Activated CD4-positive, alpha-beta T cell treated with anti-CD3 and anti-CD28 coated beads, Interleukin-2, amount 10 ng/mL, durations not matched to agents 7 days and 5 days (primary cell): ENCODE measurements at regions not wholly inside any gene's neighbourhood (a gene's known extent, or its start where the extent isn't known, plus 50 kb on each side); places are given as distances from the start of the nearest gene placed in this dataset.
"Not testable (repeated sequence)": the region's sequence is repeated elsewhere in the genome, so short reads cannot be mapped to it uniquely, and the experiment has no call there.

Experiments used
- CTCF ChIA-PET: fragments of 350-600 bp; sonication (Branson Sonifier 250); formaldehyde crosslinking; loops from one replicate; lab custom pipeline; 2021; ENCODE audit warnings: antibody characterized with exemption; lab: Charles Lee
- POLR2A ChIA-PET: fragments of 350-600 bp; sonication (Branson Sonifier 250); formaldehyde crosslinking; loops from one replicate; lab custom pipeline; 2021; ENCODE audit warnings: antibody characterized with exemption; lab: Charles Lee
- DNase-seq: peaks from one replicate; pipeline ENCODE4 v3.0.0-alpha.2; 2020
- H3K27ac Mint-ChIP-seq: one replicate; pipeline ENCODE4 v1.8.0; 2021; ENCODE audit warnings: mild to moderate bottlenecking, moderate library complexity, mixed read lengths
- H3K27me3 Mint-ChIP-seq: one replicate; pipeline ENCODE4 v1.8.0; 2021; ENCODE audit warnings: mixed read lengths
- H3K36me3 Mint-ChIP-seq: one replicate; pipeline ENCODE4 v1.8.0; 2021; ENCODE audit warnings: low read depth, mixed read lengths
- H3K4me1 Mint-ChIP-seq: one replicate; pipeline ENCODE4 v1.8.0; 2021; ENCODE audit warnings: mixed read lengths
- H3K4me3 Mint-ChIP-seq: one replicate; pipeline ENCODE4 v1.8.0; 2021; ENCODE audit warnings: mild to moderate bottlenecking, moderate library complexity, mixed read lengths
- H3K9me3 Mint-ChIP-seq: one replicate; pipeline ENCODE4 v1.8.0; 2021; ENCODE audit warnings: mixed read lengths

- Mint-ChIP-seq H3K27ac (no peak overlapping the region), H3K27me3 (peaks cover 6% of the 10 kb centered on the region), H3K4me3 (no peak overlapping the region), H3K36me3 (no peaks in the 10 kb centered on the region), H3K9me3 (no peaks in the 10 kb centered on the region), H3K4me1 (no peaks in the 10 kb centered on the region)
- ChIA-PET POLR2A (no interaction called here), CTCF (no interaction called here)
- no peak for DNase-seq
Measured at GRCh38 chr10:124198871-124199270, 105.5 kb upstream of the CHST15 start.

DNA sequence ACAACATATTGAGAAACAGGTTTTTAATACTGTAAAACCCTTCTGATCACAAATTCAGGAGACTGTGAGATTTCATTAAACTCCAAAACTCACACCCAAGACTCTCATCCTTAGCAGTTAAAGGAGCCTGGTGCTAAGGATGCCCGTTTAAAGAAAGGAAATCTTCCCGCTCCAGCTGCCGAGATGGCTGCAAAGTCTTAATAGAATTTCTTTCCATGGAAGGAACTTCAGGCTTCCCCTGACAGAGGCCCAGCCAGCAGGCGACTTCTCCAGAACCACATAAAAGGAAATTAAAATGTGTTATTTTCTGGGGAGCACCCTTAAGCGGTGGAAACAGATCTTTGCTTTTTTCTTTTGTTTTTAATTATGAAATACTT lies 104.7 kb upstream of the CHST15 start:
- POLR2A ChIA-PET, result no interaction called here
- no peak for DNase-seq
- Mint-ChIP-seq H3K27me3 (peaks cover 6% of the 10 kb centered on the region), H3K36me3 (no peaks in the 10 kb centered on the region), H3K27ac (no peak overlapping the region), H3K4me3 (no peak overlapping the region), H3K4me1 (no peaks in the 10 kb centered on the region), H3K9me3 (no peaks in the 10 kb centered on the region)
- CTCF ChIA-PET, result no interaction called here

GRCh38 chr10:124197371-124198124 lies 104.2 kb upstream of the CHST15 start:
- Mint-ChIP-seq H3K4me1 (no peaks in the 10 kb centered on the region), H3K4me3 (no peak overlapping the region), H3K27me3 (peaks cover 6% of the 10 kb centered on the region), H3K9me3 (no peaks in the 10 kb centered on the region), H3K36me3 (no peaks in the 10 kb centered on the region), H3K27ac (no peak overlapping the region)
- POLR2A ChIA-PET, result no interaction called here
- CTCF ChIA-PET, result no interaction called here
- DNase-seq, result no peak

GRCh38 chr10:124196659-124197058 lies 103.3 kb upstream of the CHST15 start:
- Mint-ChIP-seq H3K4me1 (no peaks in the 10 kb centered on the region), H3K36me3 (no peaks in the 10 kb centered on the region), H3K27me3 (peaks cover 13% of the 10 kb centered on the region), H3K4me3 (no peak overlapping the region), H3K9me3 (no peaks in the 10 kb centered on the region), H3K27ac (no peak overlapping the region)
- ChIA-PET POLR2A (no interaction called here), CTCF (no interaction called here)
- no peak for DNase-seq

- Mint-ChIP-seq H3K4me3 (no peak overlapping the region), H3K36me3 (no peaks in the 10 kb centered on the region), H3K9me3 (no peaks in the 10 kb centered on the region), H3K27me3 (peaks cover 28% of the 10 kb centered on the region), H3K27ac (no peak overlapping the region), H3K4me1 (no peaks in the 10 kb centered on the region)
- DNase-seq, result no peak
- CTCF ChIA-PET, result no interaction called here
- POLR2A ChIA-PET, result no interaction called here
Measured at GRCh38 chr10:124194199-124194824, 100.9 kb upstream of the CHST15 start.

DNA sequence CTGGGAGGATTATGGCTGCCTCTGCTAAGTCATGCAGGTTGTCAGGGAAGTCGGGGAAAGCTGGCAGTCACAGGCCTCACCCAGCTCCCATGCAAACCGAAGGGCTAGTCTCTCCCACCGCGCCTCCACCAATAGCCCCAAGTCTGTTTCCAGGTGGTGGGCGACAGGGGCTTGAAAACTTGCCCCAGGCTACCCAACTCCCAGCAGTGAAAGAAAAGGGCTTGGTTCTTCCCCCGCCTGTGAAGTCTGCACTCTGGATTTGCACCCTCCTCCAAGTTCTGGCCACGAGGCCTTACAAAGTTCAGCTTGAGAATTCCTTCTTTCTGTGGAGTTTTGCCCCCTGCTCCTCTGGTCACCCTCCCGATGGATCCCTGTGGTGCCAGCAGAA lies 99.9 kb upstream of the CHST15 start:
- DNase-seq, result no peak
- no peak overlapping the region for H3K4me3 Mint-ChIP-seq
- H3K4me1 Mint-ChIP-seq, result no peaks in the 10 kb centered on the region
- ChIA-PET POLR2A (no interaction called here), CTCF (no interaction called here)
- H3K27ac Mint-ChIP-seq, result no peak overlapping the region
- H3K36me3 Mint-ChIP-seq, result no peaks in the 10 kb centered on the region
- peaks cover 35% of the 10 kb centered on the region for H3K27me3 Mint-ChIP-seq
- H3K9me3 Mint-ChIP-seq, result no peaks in the 10 kb centered on the region

GRCh38 chr10:124192664-124193308 lies 99.4 kb upstream of the CHST15 start:
- H3K9me3 Mint-ChIP-seq, H3K4me1 Mint-ChIP-seq, DNase-seq, H3K4me3 Mint-ChIP-seq, POLR2A ChIA-PET, H3K27ac Mint-ChIP-seq, H3K36me3 Mint-ChIP-seq, CTCF ChIA-PET: not testable (repeated sequence)
- H3K27me3 Mint-ChIP-seq, result peaks cover 36% of the 10 kb centered on the region

- H3K9me3 Mint-ChIP-seq, H3K4me1 Mint-ChIP-seq, H3K36me3 Mint-ChIP-seq, CTCF ChIA-PET, DNase-seq, POLR2A ChIA-PET, H3K27ac Mint-ChIP-seq, H3K4me3 Mint-ChIP-seq: not testable (repeated sequence)
- H3K27me3 Mint-ChIP-seq, result peaks cover 36% of the 10 kb centered on the region
Measured at GRCh38 chr10:124190476-124190875, 97.1 kb upstream of the CHST15 start.

GRCh38 chr10:124186956-124187355 lies 93.6 kb upstream of the CHST15 start:
- no peaks in the 10 kb centered on the region for H3K4me1 Mint-ChIP-seq
- no peak overlapping the region for H3K27ac Mint-ChIP-seq
- no peaks in the 10 kb centered on the region for H3K36me3 Mint-ChIP-seq
- no peak for DNase-seq
- H3K4me3 Mint-ChIP-seq, result no peak overlapping the region
- peaks cover 32% of the 10 kb centered on the region for H3K27me3 Mint-ChIP-seq
- ChIA-PET CTCF (interaction anchor here (0.9 kb wide), 1 partner anchor 31 kb away, joined by 3 read pairs; no protein-coding TSS in a partner anchor), POLR2A (no interaction called here)
- no peaks in the 10 kb centered on the region for H3K9me3 Mint-ChIP-seq

DNA sequence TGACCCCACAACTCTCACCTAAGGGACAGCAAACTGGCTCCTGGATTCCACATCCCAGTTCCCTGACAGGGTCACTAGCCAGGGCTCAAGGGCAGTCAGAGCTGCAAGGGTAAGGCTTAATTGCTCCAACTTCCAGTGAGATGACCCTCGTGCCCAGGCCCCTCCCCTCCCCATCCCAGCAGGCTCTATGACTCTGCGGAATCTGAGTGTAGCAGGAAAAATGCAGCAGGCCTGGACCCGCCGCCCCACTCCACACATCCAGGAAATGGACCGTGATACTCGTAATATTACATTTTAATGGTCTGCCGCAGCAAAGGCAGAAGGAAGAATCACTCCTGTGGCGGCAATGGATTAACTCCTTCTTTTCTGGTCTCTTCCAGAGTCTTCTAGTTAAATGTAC lies 91.7 kb upstream of the CHST15 start:
- Mint-ChIP-seq H3K4me3 (no peak overlapping the region), H3K9me3 (no peaks in the 10 kb centered on the region), H3K27ac (no peak overlapping the region), H3K4me1 (no peaks in the 10 kb centered on the region), H3K36me3 (no peaks in the 10 kb centered on the region), H3K27me3 (peaks cover 17% of the 10 kb centered on the region)
- ChIA-PET CTCF (interaction anchor here (1.3 to 1.5 kb wide), 2 partner anchors 10 to 14 kb away, joined by 3 read pairs; no protein-coding TSS in a partner anchor), POLR2A (no interaction called here)
- DNase-seq, result no peak

- peaks cover 10% of the 10 kb centered on the region for H3K27me3 Mint-ChIP-seq
- no peaks in the 10 kb centered on the region for H3K9me3 Mint-ChIP-seq
- H3K36me3 Mint-ChIP-seq, result no peaks in the 10 kb centered on the region
- H3K4me1 Mint-ChIP-seq, result no peaks in the 10 kb centered on the region
- H3K27ac Mint-ChIP-seq, result no peak overlapping the region
- CTCF ChIA-PET, result no interaction called here
- POLR2A ChIA-PET, result no interaction called here
- DNase-seq, result no peak
- no peak overlapping the region for H3K4me3 Mint-ChIP-seq
Measured at GRCh38 chr10:124184208-124184830, 90.9 kb upstream of the CHST15 start.

DNA sequence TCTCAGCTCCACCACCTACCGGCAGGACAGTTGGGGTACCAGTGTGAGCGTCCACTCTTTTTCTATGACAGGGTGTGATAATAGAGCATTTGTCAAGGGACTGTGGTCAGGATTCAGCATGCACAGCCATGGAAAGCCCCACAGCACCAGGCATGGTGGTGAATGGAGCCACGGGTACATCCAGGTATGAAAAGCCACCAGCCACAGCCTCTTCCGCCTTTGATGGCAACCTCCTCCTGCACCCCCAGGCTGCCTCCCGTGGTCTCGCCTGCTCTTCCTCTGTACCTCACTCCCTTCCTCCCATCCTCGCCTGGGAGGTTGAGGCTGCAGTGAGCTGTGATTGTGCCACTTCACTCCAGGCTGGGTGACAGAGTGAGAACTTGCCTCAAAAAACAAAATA lies 90.2 kb upstream of the CHST15 start:
- POLR2A ChIA-PET, result no interaction called here
- H3K4me3 Mint-ChIP-seq, result no peak overlapping the region
- H3K27me3 Mint-ChIP-seq, result peaks cover 3% of the 10 kb centered on the region
- no peaks in the 10 kb centered on the region for H3K9me3 Mint-ChIP-seq
- no peaks in the 10 kb centered on the region for H3K36me3 Mint-ChIP-seq
- CTCF ChIA-PET, result no interaction called here
- H3K27ac Mint-ChIP-seq, result no peak overlapping the region
- no peak for DNase-seq
- H3K4me1 Mint-ChIP-seq, result no peaks in the 10 kb centered on the region

GRCh38 chr10:124182088-124182541 lies 88.7 kb upstream of the CHST15 start:
- Mint-ChIP-seq H3K4me3 (no peak overlapping the region), H3K9me3 (no peaks in the 10 kb centered on the region), H3K36me3 (no peaks in the 10 kb centered on the region), H3K27ac (no peak overlapping the region), H3K4me1 (no peaks in the 10 kb centered on the region), H3K27me3 (peaks cover 5% of the 10 kb centered on the region)
- ChIA-PET CTCF (interaction anchor here (1.2 kb wide), 1 partner anchor 10 kb away, joined by 3 read pairs; no protein-coding TSS in a partner anchor), POLR2A (no interaction called here)
- DNase-seq, result no peak
